ENCODE measurements at regions not wholly inside any gene's neighbourhood (a gene's known extent, or its start where the extent isn't known, plus 50 kb on each side); places are given as distances from the start of the nearest gene placed in this dataset.
"Not testable (repeated sequence)": the region's sequence is repeated elsewhere in the genome, so short reads cannot be mapped to it uniquely, and the experiment has no call there.

DNA sequence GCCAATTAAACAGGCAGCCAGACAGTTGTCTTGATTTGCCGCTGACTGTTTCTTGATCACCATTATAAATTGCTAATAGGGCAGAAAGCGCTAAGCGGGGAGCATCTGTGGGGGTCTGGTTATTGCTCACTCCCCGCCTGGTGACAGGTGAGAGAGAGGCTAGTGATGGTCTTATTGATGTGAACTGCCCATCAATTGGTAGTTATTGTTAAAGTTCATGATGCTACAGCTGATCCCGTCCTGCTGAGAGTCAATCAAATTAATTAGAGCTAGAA is 148.5 kb downstream of the LNPK start:
- H3K4me1 ChIP-seq (ENCODE audit: control insufficient read depth, insufficient read depth, low read length), result peaks cover 33% of the 10 kb centered on the region
- no peak overlapping the region for H3K27ac ChIP-seq (ENCODE audit: insufficient read depth, low read depth, low read length, poor library complexity, severe bottlenecking)
- no peaks in the 10 kb centered on the region for H3K9me3 ChIP-seq (ENCODE audit: control insufficient read depth, low read length)
- no peaks in the 10 kb centered on the region for H3K36me3 ChIP-seq (ENCODE audit: control insufficient read depth, insufficient read depth, low read length)
- H3K27me3 ChIP-seq (ENCODE audit: control insufficient read depth, insufficient read depth, low read length, poor library complexity, severe bottlenecking), result no peaks in the 10 kb centered on the region
- H3K4me3 ChIP-seq (ENCODE audit: insufficient read depth, low read depth, low read length), result no peak overlapping the region
- 91 to 93% methylated on average over 4 to 5 of the region's 5 CpGs for WGBS, 2 experiments

- WGBS, 2 experiments, result 73 to 75% methylated on average over 5 to 6 of the region's 7 CpGs
- peaks cover 33% of the 10 kb centered on the region for H3K4me1 ChIP-seq (ENCODE audit: control insufficient read depth, insufficient read depth, low read length)
- H3K27ac ChIP-seq (ENCODE audit: insufficient read depth, low read depth, low read length, poor library complexity, severe bottlenecking), result no peak overlapping the region
- H3K36me3 ChIP-seq (ENCODE audit: control insufficient read depth, insufficient read depth, low read length), result no peaks in the 10 kb centered on the region
- no peaks in the 10 kb centered on the region for H3K27me3 ChIP-seq (ENCODE audit: control insufficient read depth, insufficient read depth, low read length, poor library complexity, severe bottlenecking)
- H3K4me3 ChIP-seq (ENCODE audit: insufficient read depth, low read depth, low read length), result no peak overlapping the region
- no peaks in the 10 kb centered on the region for H3K9me3 ChIP-seq (ENCODE audit: control insufficient read depth, low read length)
Observed at GRCh38 chr2:175852879-175853615, 149.0 kb downstream of the LNPK start.

- Histone ChIP-seq H3K9me3 (ENCODE audit: control insufficient read depth, low read length) (no peaks in the 10 kb centered on the region), H3K27me3 (ENCODE audit: control insufficient read depth, insufficient read depth, low read length, poor library complexity, severe bottlenecking) (no peaks in the 10 kb centered on the region), H3K36me3 (ENCODE audit: control insufficient read depth, insufficient read depth, low read length) (no peaks in the 10 kb centered on the region), H3K27ac (ENCODE audit: insufficient read depth, low read depth, low read length, poor library complexity, severe bottlenecking) (no peak overlapping the region), H3K4me1 (ENCODE audit: control insufficient read depth, insufficient read depth, low read length) (peaks cover 17% of the 10 kb centered on the region), H3K4me3 (ENCODE audit: insufficient read depth, low read depth, low read length) (no peak overlapping the region)
Observed at GRCh38 chr2:175847128-175847527, 154.9 kb downstream of the LNPK start.

DNA sequence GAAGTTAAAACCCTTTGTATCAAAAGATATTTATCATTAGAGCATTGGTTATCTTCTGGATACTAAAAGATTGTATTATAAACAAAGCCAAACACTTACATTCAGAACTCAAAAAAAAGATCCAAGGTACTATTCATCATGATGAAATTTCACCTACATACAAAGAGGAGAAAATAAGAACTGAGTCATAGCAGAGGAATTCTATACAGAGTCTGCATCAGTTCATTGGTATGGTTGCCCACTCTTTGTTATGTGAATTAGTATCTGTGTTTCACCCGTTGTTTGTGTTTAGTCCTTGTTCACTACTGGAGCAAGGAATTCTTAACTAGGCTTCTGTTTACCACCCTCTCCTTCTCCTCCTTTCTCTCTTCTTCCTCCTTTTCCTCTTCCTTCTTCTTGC is 157.9 kb downstream of the LNPK start:
- no peaks in the 10 kb centered on the region for H3K9me3 ChIP-seq (ENCODE audit: control insufficient read depth, low read length)
- no peak overlapping the region for H3K27ac ChIP-seq (ENCODE audit: insufficient read depth, low read depth, low read length, poor library complexity, severe bottlenecking)
- no peaks in the 10 kb centered on the region for H3K36me3 ChIP-seq (ENCODE audit: control insufficient read depth, insufficient read depth, low read length)
- H3K4me3 ChIP-seq (ENCODE audit: insufficient read depth, low read depth, low read length), result no peak overlapping the region
- H3K4me1 ChIP-seq (ENCODE audit: control insufficient read depth, insufficient read depth, low read length), result peaks cover 17% of the 10 kb centered on the region
- no peaks in the 10 kb centered on the region for H3K27me3 ChIP-seq (ENCODE audit: control insufficient read depth, insufficient read depth, low read length, poor library complexity, severe bottlenecking)
- 17 to 38% methylated on average over 1 of the region's 1 CpG for WGBS, 2 experiments

DNA sequence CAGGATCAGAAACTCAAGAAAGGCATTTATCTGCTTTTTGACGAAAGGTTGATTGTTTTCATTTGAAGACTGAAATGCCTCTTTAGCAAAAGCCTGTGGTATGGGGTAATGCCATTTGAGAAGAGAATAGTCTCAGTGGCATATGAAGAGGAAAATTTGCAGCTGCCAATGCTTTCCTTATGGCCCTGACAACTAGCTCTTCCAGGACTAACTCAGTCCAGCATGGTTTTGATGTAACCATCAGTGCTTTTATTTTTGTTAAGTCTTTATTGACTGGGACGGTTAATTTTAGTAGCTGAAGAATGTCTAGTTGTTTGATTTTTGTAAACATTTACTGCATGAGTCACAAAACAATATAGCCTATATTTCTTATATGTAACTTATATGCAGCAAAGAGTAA is 158.4 kb downstream of the LNPK start:
- H3K9me3 ChIP-seq (ENCODE audit: control insufficient read depth, low read length), result no peaks in the 10 kb centered on the region
- peaks cover 17% of the 10 kb centered on the region for H3K4me1 ChIP-seq (ENCODE audit: control insufficient read depth, insufficient read depth, low read length)
- H3K36me3 ChIP-seq (ENCODE audit: control insufficient read depth, insufficient read depth, low read length), result no peaks in the 10 kb centered on the region
- no peak overlapping the region for H3K27ac ChIP-seq (ENCODE audit: insufficient read depth, low read depth, low read length, poor library complexity, severe bottlenecking)
- H3K4me3 ChIP-seq (ENCODE audit: insufficient read depth, low read depth, low read length), result no peak overlapping the region
- 41 to 72% methylated on average over 1 to 2 of the region's 2 CpGs for WGBS, 2 experiments
- no peaks in the 10 kb centered on the region for H3K27me3 ChIP-seq (ENCODE audit: control insufficient read depth, insufficient read depth, low read length, poor library complexity, severe bottlenecking)

DNA sequence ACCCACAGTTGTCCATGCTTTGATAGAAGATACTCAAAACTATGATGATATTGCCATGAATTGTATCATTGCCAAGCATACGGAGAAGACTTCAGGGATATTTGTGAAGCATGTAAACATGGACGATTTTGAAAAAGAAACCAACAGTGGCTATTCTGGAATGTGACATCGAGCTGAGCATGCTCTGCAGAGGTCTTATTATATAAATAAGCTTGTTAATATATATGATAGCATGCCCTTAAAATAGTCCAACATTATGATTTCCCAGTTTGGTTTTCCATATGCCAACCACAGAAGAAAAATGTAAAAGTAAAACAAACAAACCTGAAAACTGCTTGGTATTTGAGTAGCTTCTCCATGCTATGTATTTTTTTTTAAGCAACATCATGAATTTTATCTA is 159.1 kb downstream of the LNPK start:
- Histone ChIP-seq H3K4me3 (ENCODE audit: insufficient read depth, low read depth, low read length) (no peak overlapping the region), H3K9me3 (ENCODE audit: control insufficient read depth, low read length) (no peaks in the 10 kb centered on the region), H3K36me3 (ENCODE audit: control insufficient read depth, insufficient read depth, low read length) (no peaks in the 10 kb centered on the region), H3K27ac (ENCODE audit: insufficient read depth, low read depth, low read length, poor library complexity, severe bottlenecking) (no peak overlapping the region), H3K27me3 (ENCODE audit: control insufficient read depth, insufficient read depth, low read length, poor library complexity, severe bottlenecking) (no peaks in the 10 kb centered on the region), H3K4me1 (ENCODE audit: control insufficient read depth, insufficient read depth, low read length) (peaks cover 17% of the 10 kb centered on the region)
- 74 to 76% methylated on average over 2 of the region's 3 CpGs for WGBS, 2 experiments

- not testable (repeated sequence) for H3K27me3 ChIP-seq (ENCODE audit: control insufficient read depth, insufficient read depth, low read length, poor library complexity, severe bottlenecking); H3K4me3 ChIP-seq (ENCODE audit: insufficient read depth, low read depth, low read length); H3K9me3 ChIP-seq (ENCODE audit: control insufficient read depth, low read length); H3K36me3 ChIP-seq (ENCODE audit: control insufficient read depth, insufficient read depth, low read length); H3K27ac ChIP-seq (ENCODE audit: insufficient read depth, low read depth, low read length, poor library complexity, severe bottlenecking)
- peaks cover 11% of the 10 kb centered on the region for H3K4me1 ChIP-seq (ENCODE audit: control insufficient read depth, insufficient read depth, low read length)
- WGBS, 2 experiments, result 93 to 97% methylated on average over 2 to 3 of the region's 3 CpGs
Observed at GRCh38 chr2:175840765-175841164, 161.3 kb downstream of the LNPK start.

DNA sequence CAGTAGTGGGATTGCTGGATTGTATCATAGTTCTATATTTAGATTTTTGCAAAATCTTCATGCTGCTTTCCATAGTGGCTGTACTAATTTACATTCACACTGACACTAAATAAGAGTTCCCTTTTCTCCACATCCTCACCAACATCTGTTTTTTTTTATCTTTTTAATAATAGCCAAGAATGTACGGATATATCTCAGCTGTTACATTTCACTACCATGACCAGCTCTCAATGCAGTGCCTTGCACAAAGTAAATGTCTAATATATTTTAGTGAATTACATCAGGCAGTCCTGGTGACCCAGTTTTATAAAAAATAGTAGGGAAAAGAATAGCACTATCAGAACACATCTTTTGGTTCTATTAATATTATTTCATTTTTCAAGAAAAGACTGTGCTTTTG is 161.8 kb downstream of the LNPK start:
- Histone ChIP-seq H3K27ac (ENCODE audit: insufficient read depth, low read depth, low read length, poor library complexity, severe bottlenecking) (no peak overlapping the region), H3K4me3 (ENCODE audit: insufficient read depth, low read depth, low read length) (no peak overlapping the region), H3K9me3 (ENCODE audit: control insufficient read depth, low read length) (no peaks in the 10 kb centered on the region), H3K4me1 (ENCODE audit: control insufficient read depth, insufficient read depth, low read length) (peaks cover 11% of the 10 kb centered on the region), H3K27me3 (ENCODE audit: control insufficient read depth, insufficient read depth, low read length, poor library complexity, severe bottlenecking) (no peaks in the 10 kb centered on the region), H3K36me3 (ENCODE audit: control insufficient read depth, insufficient read depth, low read length) (no peaks in the 10 kb centered on the region)
- 100% methylated on average over 1 of the region's 1 CpG for WGBS, 2 experiments

- Histone ChIP-seq H3K36me3 (ENCODE audit: control insufficient read depth, insufficient read depth, low read length) (no peaks in the 10 kb centered on the region), H3K27ac (ENCODE audit: insufficient read depth, low read depth, low read length, poor library complexity, severe bottlenecking) (no peak overlapping the region), H3K27me3 (ENCODE audit: control insufficient read depth, insufficient read depth, low read length, poor library complexity, severe bottlenecking) (no peaks in the 10 kb centered on the region), H3K4me3 (ENCODE audit: insufficient read depth, low read depth, low read length) (no peak overlapping the region), H3K9me3 (ENCODE audit: control insufficient read depth, low read length) (no peaks in the 10 kb centered on the region), H3K4me1 (ENCODE audit: control insufficient read depth, insufficient read depth, low read length) (peaks cover 12% of the 10 kb centered on the region)
- 89 to 97% methylated on average over 2 of the region's 2 CpGs for WGBS, 2 experiments
Observed at GRCh38 chr2:175838979-175839378, 163.1 kb downstream of the LNPK start.

- H3K4me1 ChIP-seq (ENCODE audit: control insufficient read depth, insufficient read depth, low read length), result peaks cover 7% of the 10 kb centered on the region
- no peaks in the 10 kb centered on the region for H3K36me3 ChIP-seq (ENCODE audit: control insufficient read depth, insufficient read depth, low read length)
- 85 to 87% methylated on average over 3 of the region's 3 CpGs for WGBS, 2 experiments
- no peak overlapping the region for H3K4me3 ChIP-seq (ENCODE audit: insufficient read depth, low read depth, low read length)
- H3K27me3 ChIP-seq (ENCODE audit: control insufficient read depth, insufficient read depth, low read length, poor library complexity, severe bottlenecking), result no peaks in the 10 kb centered on the region
- H3K9me3 ChIP-seq (ENCODE audit: control insufficient read depth, low read length), result no peaks in the 10 kb centered on the region
- no peak overlapping the region for H3K27ac ChIP-seq (ENCODE audit: insufficient read depth, low read depth, low read length, poor library complexity, severe bottlenecking)
Observed at GRCh38 chr2:175837046-175837445, 165.0 kb downstream of the LNPK start.

- Histone ChIP-seq H3K4me1 (ENCODE audit: control insufficient read depth, insufficient read depth, low read length) (peaks cover 7% of the 10 kb centered on the region), H3K9me3 (ENCODE audit: control insufficient read depth, low read length) (no peaks in the 10 kb centered on the region), H3K27me3 (ENCODE audit: control insufficient read depth, insufficient read depth, low read length, poor library complexity, severe bottlenecking) (no peaks in the 10 kb centered on the region), H3K36me3 (ENCODE audit: control insufficient read depth, insufficient read depth, low read length) (no peaks in the 10 kb centered on the region), H3K4me3 (ENCODE audit: insufficient read depth, low read depth, low read length) (no peak overlapping the region), H3K27ac (ENCODE audit: insufficient read depth, low read depth, low read length, poor library complexity, severe bottlenecking) (no peak overlapping the region)
- 96% methylated on average over 2 of the region's 2 CpGs for WGBS, 2 experiments
Observed at GRCh38 chr2:175836361-175836760, 165.7 kb downstream of the LNPK start.
